ENCODE measurements at regions not wholly inside any gene's neighbourhood (a gene's known extent, or its start where the extent isn't known, plus 50 kb on each side); places are given as distances from the start of the nearest gene placed in this dataset.

- TF ChIP-seq, protein P1, sequence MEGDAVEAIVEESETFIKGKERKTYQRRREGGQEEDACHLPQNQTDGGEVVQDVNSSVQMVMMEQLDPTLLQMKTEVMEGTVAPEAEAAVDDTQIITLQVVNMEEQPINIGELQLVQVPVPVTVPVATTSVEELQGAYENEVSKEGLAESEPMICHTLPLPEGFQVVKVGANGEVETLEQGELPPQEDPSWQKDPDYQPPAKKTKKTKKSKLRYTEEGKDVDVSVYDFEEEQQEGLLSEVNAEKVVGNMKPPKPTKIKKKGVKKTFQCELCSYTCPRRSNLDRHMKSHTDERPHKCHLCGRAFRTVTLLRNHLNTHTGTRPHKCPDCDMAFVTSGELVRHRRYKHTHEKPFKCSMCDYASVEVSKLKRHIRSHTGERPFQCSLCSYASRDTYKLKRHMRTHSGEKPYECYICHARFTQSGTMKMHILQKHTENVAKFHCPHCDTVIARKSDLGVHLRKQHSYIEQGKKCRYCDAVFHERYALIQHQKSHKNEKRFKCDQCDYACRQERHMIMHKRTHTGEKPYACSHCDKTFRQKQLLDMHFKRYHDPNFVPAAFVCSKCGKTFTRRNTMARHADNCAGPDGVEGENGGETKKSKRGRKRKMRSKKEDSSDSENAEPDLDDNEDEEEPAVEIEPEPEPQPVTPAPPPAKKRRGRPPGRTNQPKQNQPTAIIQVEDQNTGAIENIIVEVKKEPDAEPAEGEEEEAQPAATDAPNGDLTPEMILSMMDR (IDR thresholded peaks at IDR 0.05): no peak
- TF ChIP-seq POLR2AphosphoS5 (IDR thresholded peaks at IDR 0.05) (no peak), POLR2A (IDR thresholded peaks at IDR 0.05) (no peak), EP300 (IDR thresholded peaks at IDR 0.05) (no peak)
- no peaks in the 10 kb centered on the region for H3K27me3 ChIP-seq
- no peak for ATAC-seq
- no peak overlapping the region for H3K4me3 ChIP-seq
- H3K27ac ChIP-seq: no peak overlapping the region
- WGBS, 2 donors (ENCODE audit: low coverage in 1 of 2): 60 to 70% methylated on average over 1 to 5 of the region's 5 CpGs
- H3K9me3 ChIP-seq: no peaks in the 10 kb centered on the region
- H3K4me1 ChIP-seq: no peaks in the 10 kb centered on the region
- no peaks in the 10 kb centered on the region for H3K36me3 ChIP-seq
Measured at GRCh38 chr2:167582619-167583018, 664.8 kb downstream of the STK39 start.

DNA sequence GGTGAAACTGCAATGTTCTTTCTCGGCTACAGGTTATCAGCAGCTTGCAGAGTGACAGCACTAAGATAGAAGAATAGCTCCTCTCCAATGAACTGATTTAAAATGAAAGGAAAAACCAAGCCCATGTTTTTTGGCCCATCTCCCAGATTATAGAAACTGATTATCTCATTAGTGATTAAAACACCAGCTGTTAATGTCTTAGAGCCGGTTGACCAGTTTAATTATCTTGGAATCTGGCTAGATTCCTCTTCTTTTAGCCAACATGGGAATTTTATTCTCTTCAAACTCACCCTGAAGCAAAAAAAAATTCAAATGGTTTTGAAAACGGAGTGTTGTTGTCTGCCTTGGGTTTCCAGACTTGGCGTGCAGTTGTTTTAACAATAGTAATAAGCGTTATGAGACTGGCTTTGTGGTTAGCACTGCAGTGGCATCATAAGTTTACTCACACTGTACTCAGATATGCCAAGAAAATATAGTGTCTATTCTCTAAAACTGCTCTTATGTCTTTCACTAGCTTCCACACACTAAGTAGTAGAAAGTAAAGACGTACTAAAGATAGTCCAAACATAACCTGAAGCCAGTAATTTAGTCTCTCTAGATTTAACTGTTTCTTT, 665.3 kb downstream of the STK39 start:
- no peaks in the 10 kb centered on the region for H3K4me1 ChIP-seq

GRCh38 chr2:167579826-167580225, 667.6 kb downstream of the STK39 start:
- no peak for ATAC-seq
- no peak overlapping the region for H3K27ac ChIP-seq
- no peak overlapping the region for H3K4me3 ChIP-seq
- 79 to 81% methylated on average over 2 of the region's 2 CpGs for WGBS, 2 donors (ENCODE audit: low coverage in 1 of 2)
- TF ChIP-seq, protein P1 (IDR thresholded peaks at IDR 0.05): no peak
- TF ChIP-seq POLR2A (IDR thresholded peaks at IDR 0.05) (no peak), EP300 (IDR thresholded peaks at IDR 0.05) (no peak)
- H3K9me3 ChIP-seq: no peaks in the 10 kb centered on the region
- H3K36me3 ChIP-seq: no peaks in the 10 kb centered on the region
- H3K4me1 ChIP-seq: no peaks in the 10 kb centered on the region
- no peaks in the 10 kb centered on the region for H3K27me3 ChIP-seq

More for the DNA sequence above, 665.3 kb downstream of the STK39 start:
- Histone ChIP-seq H3K36me3 (no peaks in the 10 kb centered on the region), H3K27ac (no peak overlapping the region), H3K9me3 (no peaks in the 10 kb centered on the region), H3K4me3 (no peak overlapping the region), H3K27me3 (no peaks in the 10 kb centered on the region)
- 27 to 53% methylated on average over 5 to 6 of the region's 6 CpGs for WGBS, 2 donors (ENCODE audit: low coverage in 1 of 2)
- TF ChIP-seq EP300 (IDR thresholded peaks at IDR 0.05) (no peak), POLR2A (IDR thresholded peaks at IDR 0.05) (no peak), POLR2AphosphoS5 (IDR thresholded peaks at IDR 0.05) (no peak)
- TF ChIP-seq, protein P1 (IDR thresholded peaks at IDR 0.05): no peak
- ATAC-seq: no peak

DNA sequence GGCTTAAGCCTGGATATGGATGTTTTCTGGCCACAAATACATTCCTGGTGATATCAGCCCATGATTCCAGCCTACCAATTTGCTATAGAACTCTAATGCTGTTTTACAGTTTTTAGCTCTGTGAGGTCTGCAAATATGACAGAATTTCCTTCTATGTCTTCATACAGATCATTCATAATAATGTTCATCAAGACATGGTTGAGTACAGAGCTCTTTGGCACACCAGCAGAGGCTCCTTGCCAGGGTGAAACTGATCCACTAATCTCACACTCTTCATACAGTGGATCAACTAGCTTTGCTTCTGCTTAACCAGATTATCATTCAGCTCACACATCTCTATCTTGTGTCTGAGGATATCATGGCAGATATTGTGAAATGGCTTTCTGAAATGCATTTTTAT, 672.1 kb downstream of the STK39 start:
- Histone ChIP-seq H3K4me3 (no peak overlapping the region), H3K36me3 (no peaks in the 10 kb centered on the region), H3K4me1 (no peaks in the 10 kb centered on the region), H3K9me3 (no peaks in the 10 kb centered on the region), H3K27me3 (no peaks in the 10 kb centered on the region), H3K27ac (no peak overlapping the region)
- no peak for ATAC-seq
- TF ChIP-seq EP300 (IDR thresholded peaks at IDR 0.05) (no peak), POLR2A (IDR thresholded peaks at IDR 0.05) (no peak), POLR2AphosphoS5 (IDR thresholded peaks at IDR 0.05) (no peak)
- TF ChIP-seq, protein P1 (IDR thresholded peaks at IDR 0.05): no peak

GRCh38 chr2:167572883-167573619, 674.3 kb downstream of the STK39 start:
- no peak overlapping the region for H3K27ac ChIP-seq
- H3K27me3 ChIP-seq: no peaks in the 10 kb centered on the region
- no peaks in the 10 kb centered on the region for H3K36me3 ChIP-seq
- no peaks in the 10 kb centered on the region for H3K4me1 ChIP-seq
- TF ChIP-seq, protein P1 (IDR thresholded peaks at IDR 0.05): no peak
- TF ChIP-seq POLR2A (IDR thresholded peaks at IDR 0.05) (no peak), EP300 (IDR thresholded peaks at IDR 0.05) (no peak)
- no peaks in the 10 kb centered on the region for H3K9me3 ChIP-seq
- H3K4me3 ChIP-seq: no peak overlapping the region
- no peak for ATAC-seq
- WGBS, 2 donors (ENCODE audit: low coverage in 1 of 2): 38 to 45% methylated on average over 1 of the region's 1 CpG
